ENCODE measurements at regions not wholly inside any gene's neighbourhood (a gene's known extent, or its start where the extent isn't known, plus 50 kb on each side); places are given as distances from the start of the nearest gene placed in this dataset.

GRCh38 chr14:25237845-25238244, 187.9 kb upstream of the STXBP6 start:
- Histone ChIP-seq H3K79me2 (replicated peaks; ENCODE audit: insufficient read depth, low read length) (no peaks in the 10 kb centered on the region), H3F3A (ENCODE audit: insufficient read depth, low read length, poor library complexity, severe bottlenecking) (no peaks in the 10 kb centered on the region), H3K4me2 (ENCODE audit: low read length) (no peak overlapping the region), H3K36me3 (ENCODE audit: insufficient read depth, low read length) (no peaks in the 10 kb centered on the region), H3K9me3 (ENCODE audit: low read length) (no peaks in the 10 kb centered on the region), H3K4me3 (ENCODE audit: low read length) (no peak overlapping the region), H3K9me2 (ENCODE audit: insufficient read depth, low read length) (no peaks in the 10 kb centered on the region), H4K20me1 (ENCODE audit: insufficient read depth) (no peaks in the 10 kb centered on the region), H3K27ac (ENCODE audit: low read length) (no peak overlapping the region), H3K27me3 (ENCODE audit: insufficient read depth, low read depth, low read length) (no peaks in the 10 kb centered on the region), H3K9ac (ENCODE audit: low read length) (no peak overlapping the region), H2AFZ (ENCODE audit: low read depth, low read length) (no peak overlapping the region)
- TF ChIP-seq RAD21 (conservative IDR thresholded peaks at IDR 0.05) (no peak), MXI1 (conservative IDR thresholded peaks at IDR 0.05; ENCODE audit: poor library complexity, severe bottlenecking) (no peak), EZH2 (IDR thresholded peaks at IDR 0.05; ENCODE audit: borderline replicate concordance, insufficient read depth, low read length, poor library complexity, severe bottlenecking) (no peak), SMC3 (conservative IDR thresholded peaks at IDR 0.05; ENCODE audit: poor library complexity) (no peak), TAF1 (IDR thresholded peaks at IDR 0.05; ENCODE audit: low read depth) (no peak), REST (IDR thresholded peaks at IDR 0.05; ENCODE audit: borderline replicate concordance) (no peak), EP300 (conservative IDR thresholded peaks at IDR 0.05; ENCODE audit: poor library complexity, severe bottlenecking) (no peak), CTCF (IDR thresholded peaks at IDR 0.05; ENCODE audit: poor library complexity, severe bottlenecking) (no peak), POLR2AphosphoS5 (IDR thresholded peaks at IDR 0.05) (no peak)

GRCh38 chr14:25233613-25234012, 183.7 kb upstream of the STXBP6 start:
- Histone ChIP-seq H4K20me1 (ENCODE audit: insufficient read depth) (no peaks in the 10 kb centered on the region), H3F3A (ENCODE audit: insufficient read depth, low read length, poor library complexity, severe bottlenecking) (no peaks in the 10 kb centered on the region), H3K9me2 (ENCODE audit: insufficient read depth, low read length) (no peaks in the 10 kb centered on the region), H3K36me3 (ENCODE audit: insufficient read depth, low read length) (no peaks in the 10 kb centered on the region), H3K79me2 (replicated peaks; ENCODE audit: insufficient read depth, low read length) (no peaks in the 10 kb centered on the region), H3K9me3 (ENCODE audit: low read length) (no peaks in the 10 kb centered on the region), H3K9ac (ENCODE audit: low read length) (no peak overlapping the region), H3K4me3 (ENCODE audit: low read length) (no peak overlapping the region), H3K27me3 (ENCODE audit: insufficient read depth, low read depth, low read length) (no peaks in the 10 kb centered on the region), H3K27ac (ENCODE audit: low read length) (no peak overlapping the region), H3K4me2 (ENCODE audit: low read length) (no peak overlapping the region), H2AFZ (ENCODE audit: low read depth, low read length) (no peak overlapping the region)
- TF ChIP-seq POLR2AphosphoS5 (IDR thresholded peaks at IDR 0.05) (no peak), MXI1 (conservative IDR thresholded peaks at IDR 0.05; ENCODE audit: poor library complexity, severe bottlenecking) (no peak), REST (IDR thresholded peaks at IDR 0.05; ENCODE audit: borderline replicate concordance) (no peak), EP300 (conservative IDR thresholded peaks at IDR 0.05; ENCODE audit: poor library complexity, severe bottlenecking) (no peak)
